HG02885 (cell line): ENCODE measurements at regions not wholly inside any gene's neighbourhood (a gene's known extent, or its start where the extent isn't known, plus 50 kb on each side); places are given as distances from the start of the nearest gene placed in this dataset.
"Not testable (repeated sequence)": the region's sequence is repeated elsewhere in the genome, so short reads cannot be mapped to it uniquely, and the experiment has no call there.

Experiments used
- ATAC-seq: cut with Tn5 transposase; IDR thresholded peaks from one replicate; pipeline ENCODE4 v1.9.1; 2021; ENCODE audit warnings: mild to moderate bottlenecking; ENCODE audit not compliant: unreplicated experiment, poor library complexity

- ATAC-seq, result no peak
Observed at GRCh38 chr4:178105242-178105641, 663.0 kb upstream of the AGA start.

DNA sequence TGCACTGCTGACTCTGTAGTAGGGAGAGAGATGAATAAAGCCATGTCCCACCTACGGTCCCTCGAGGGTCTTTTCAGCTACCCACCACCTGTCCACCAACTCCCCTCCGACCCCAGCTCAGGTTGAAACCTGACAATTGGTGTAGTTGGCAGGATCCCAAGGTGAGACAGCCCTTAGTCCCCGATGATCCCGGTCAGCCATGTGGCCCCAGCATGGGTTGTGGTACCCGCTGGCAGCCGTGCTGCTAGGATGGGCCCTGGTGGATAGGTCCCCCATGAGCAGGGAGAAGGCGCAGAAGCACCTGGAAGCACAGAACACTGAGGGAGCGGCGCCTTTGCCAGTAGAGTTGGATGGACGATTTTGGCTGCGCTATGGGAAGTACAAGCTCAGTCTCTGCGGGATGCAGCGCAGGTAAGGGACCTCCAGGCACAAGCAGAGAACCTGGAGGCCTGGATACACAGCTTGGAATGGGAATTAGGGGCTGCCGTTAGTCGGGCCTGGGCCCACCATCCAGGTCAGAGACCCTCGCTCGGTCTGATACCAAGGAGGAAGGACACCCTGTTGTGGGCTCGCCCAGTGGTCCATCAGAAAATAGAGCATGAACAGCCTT lies 694.6 kb upstream of the AGA start:
- no peak for ATAC-seq

GRCh38 chr4:178137732-178138471 lies 695.7 kb upstream of the AGA start:
- no peak for ATAC-seq

DNA sequence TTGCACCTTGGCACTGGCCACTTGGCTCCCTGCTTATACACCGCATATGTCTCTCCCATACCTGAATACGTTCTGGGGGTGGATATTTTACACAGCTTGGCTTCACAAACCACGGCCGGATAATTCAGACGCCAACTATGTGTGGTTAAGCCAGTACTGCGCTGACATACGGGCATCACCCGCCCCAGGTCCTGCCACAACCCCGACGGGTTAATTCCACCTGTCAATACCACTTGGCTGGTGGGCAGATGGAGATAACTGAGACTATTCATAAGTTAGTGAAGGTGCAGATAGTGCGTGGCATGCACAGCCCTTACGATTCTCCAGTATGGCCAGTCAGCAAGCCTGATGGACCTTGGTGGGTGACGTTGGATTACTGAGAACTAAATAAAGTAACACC lies 696.3 kb upstream of the AGA start:
- ATAC-seq, result no peak

- no peak for ATAC-seq
Observed at GRCh38 chr4:178140326-178140915, 698.2 kb upstream of the AGA start.

DNA sequence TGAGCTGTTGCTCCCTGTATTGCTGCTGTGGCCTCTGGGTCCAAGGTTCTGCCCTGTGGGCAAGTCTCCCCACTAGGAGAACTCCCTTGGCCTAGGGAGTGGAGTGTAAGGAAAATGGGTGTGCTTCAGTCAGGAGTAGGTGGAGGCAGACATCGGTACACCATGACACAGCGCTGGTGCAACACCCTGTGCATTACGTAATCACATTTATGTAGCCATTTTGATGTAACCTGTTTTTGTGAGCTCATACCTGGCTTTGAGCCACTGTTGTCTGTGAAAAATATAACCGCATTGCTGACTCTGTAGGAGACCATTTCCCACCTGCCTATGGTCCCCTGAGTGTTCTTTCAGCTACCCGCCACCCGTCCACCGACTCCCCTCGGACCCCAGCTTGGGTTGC lies 700.5 kb upstream of the AGA start:
- no peak for ATAC-seq

GRCh38 chr4:178148106-178148505 lies 705.9 kb upstream of the AGA start:
- ATAC-seq, result no peak

- no peak for ATAC-seq
Observed at GRCh38 chr4:178165251-178165950, 723.2 kb upstream of the AGA start.

DNA sequence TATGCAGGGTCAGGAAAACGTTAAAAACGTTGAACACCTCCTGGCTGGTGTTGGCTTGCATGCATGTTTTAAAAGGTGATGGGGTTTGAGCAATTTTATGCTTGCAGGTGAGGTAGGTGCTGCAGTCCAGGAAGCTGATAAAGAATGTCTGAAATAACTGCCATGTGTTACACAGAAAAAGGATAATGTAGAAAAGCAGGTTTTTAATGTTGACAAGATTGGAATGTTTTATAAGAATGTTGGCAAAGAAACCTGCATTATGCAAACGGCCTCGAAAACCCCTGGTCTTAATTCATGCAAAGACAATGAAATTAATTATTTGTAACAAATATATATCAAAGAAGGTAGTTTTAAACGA lies 723.7 kb upstream of the AGA start:
- ATAC-seq, result no peak

- ATAC-seq, result no peak
Observed at GRCh38 chr4:178173771-178174170, 731.5 kb upstream of the AGA start.

- ATAC-seq, result no peak
Observed at GRCh38 chr4:178174756-178175155, 732.5 kb upstream of the AGA start.

DNA sequence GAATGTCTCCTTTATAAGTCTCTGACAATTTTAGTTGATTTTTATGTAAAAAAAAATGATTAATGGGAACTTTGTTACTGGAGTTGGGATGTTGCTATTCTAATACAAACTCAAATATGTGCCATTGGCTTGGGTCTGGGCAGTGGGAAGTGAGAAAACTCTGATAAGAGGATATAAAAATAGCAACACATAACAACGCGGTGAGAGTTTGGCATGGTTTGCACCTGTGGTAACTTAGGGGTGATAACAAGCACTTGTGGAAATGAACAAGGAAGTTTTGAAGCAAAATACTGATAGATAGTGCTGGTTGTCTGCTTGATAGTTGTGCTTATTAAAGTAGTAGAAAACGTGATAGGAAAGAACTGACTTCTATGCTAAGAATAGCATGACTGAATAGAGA lies 743.3 kb upstream of the AGA start:
- ATAC-seq, result no peak

DNA sequence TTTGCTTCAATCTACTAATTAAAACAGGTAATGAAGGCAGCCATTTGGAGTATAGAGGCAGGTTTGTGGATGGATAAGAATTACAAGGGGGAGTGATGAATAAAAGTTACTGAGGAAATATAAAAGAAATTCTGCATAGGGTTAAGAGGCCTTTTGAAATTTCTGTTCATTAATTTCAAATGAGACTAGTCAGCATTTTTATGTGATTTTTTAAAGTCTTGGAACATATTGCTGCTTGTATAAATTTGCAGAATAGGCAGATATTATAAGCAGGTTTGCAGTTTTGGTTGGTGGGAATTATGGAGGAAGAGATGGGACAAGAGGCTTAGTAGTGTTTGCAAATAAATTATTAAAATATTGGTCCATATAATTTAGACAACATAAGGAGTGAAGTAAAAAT lies 750.4 kb upstream of the AGA start:
- ATAC-seq, result no peak

DNA sequence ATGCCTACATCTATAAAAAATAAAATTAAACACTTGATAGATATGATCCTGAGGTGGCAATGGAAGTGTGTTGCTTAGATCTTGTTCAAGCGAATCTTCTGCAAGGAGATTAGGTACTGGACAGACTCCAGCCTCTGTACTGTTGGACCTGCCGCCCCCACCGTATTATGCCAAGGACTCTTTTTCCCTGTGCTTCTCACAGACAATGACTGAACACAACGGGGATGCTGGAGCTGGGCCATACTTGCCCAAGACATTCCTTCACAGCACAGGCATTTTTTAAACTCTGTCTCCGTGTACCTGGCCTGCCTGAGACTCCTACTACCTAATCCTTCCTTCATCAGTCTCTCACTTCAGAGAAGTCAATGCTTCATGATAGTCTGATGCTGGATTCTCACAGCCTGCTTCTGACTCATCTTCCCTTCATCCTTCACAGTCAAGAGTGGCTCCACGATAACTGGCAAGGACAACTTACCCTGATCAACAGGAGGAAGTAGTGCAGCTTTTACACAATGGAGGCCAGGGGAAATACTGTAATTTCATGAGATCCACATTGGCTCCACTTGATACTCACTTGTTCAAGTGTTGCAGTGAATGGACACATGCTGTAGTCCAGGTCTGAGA lies 754.6 kb upstream of the AGA start:
- ATAC-seq, result no peak

DNA sequence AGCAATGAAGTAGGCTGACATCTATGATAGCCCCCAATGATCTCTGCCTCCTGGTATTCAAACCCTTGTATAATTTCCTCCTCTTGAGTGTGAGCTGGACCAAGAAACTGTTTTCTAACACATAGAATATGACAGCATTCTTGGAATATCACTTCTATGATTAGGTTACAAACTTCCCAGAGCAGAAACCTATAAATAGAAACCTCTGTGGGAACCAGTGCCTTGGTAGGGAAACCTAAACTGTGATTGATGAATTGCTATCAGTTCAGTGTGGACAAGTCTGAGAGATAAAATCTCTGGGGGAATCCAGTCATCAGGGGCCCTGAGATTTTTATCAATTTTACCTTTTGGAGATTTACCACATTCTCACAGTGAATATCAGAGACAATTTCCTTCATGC lies 756.5 kb upstream of the AGA start:
- ATAC-seq, result no peak

DNA sequence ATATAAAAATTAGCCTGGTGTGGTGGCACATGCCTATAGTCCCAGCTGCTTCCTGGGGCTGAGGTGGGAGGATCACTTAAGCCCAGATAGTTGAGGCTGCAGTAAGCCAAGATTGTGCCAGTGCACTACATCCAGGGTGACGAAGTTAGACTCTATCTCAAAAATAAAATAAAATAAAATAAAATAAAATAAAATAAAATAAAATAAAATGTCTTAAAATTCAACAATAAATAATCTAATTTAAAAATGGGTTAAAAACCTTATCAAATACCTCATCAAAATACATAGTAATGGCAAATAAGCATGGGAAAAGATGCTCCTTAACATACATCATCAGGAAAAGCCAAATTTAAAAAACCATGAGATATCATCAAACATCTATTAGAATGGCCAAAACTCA lies 760.2 kb upstream of the AGA start:
- no peak for ATAC-seq

DNA sequence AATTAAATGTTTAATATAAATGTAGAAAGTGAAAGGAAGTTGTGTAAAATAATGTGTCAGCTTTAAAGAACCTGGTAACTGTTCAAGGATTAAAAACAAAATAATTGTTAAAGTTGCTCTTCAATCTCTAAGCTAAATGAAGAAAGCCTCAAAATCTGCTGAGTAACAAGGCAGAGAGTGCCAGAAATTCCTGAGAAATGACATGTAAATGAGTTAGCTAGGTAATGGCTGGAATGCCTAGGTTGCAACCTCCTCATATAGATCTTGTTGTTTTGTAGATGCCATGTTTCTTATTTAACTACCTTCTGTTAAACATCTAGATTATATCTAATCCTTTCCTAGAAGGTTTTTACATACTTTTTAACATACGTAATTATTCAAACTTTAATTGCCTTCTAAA lies 763.6 kb upstream of the AGA start:
- ATAC-seq, result no peak

- ATAC-seq, result no peak
Observed at GRCh38 chr4:178215309-178215708, 773.1 kb upstream of the AGA start.

GRCh38 chr4:178215763-178216162 lies 773.5 kb upstream of the AGA start:
- no peak for ATAC-seq

DNA sequence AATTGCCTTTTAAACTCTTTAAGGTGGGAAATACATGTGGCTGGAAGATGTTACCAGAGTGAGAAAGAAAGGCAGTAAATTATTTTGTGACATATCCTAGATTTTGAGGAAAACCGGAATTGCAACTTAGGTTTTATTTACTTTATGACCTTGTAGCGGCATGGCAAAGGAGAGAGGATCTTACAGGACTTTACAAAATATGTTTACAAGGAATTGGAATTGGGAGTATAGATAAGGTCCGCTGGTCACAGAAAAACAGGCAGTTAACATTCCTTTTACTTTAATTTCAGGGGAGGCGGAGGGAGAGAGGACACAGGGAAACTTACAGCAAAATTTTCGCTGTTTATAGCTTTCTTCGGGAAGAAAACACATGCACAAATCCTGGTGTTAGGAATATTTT lies 784.2 kb upstream of the AGA start:
- ATAC-seq, result not testable (repeated sequence)

DNA sequence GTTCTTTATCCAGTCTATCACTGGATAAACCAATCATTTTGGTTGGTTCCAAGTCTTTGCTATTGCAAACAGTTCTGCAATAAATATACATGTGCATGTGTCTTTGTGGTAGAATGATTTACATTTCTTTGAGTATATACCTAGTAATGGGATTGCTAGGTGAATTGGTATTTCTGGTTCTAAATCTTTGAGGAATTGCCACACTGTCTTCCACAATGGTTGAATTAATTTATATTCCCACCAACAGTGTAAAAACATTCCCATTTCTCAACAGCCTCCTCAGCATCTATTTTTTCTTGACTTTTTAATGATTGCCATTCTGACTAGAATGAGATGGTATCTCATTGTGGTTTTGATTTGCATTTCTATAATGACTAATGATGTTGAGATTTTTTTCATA lies 791.7 kb upstream of the AGA start:
- no peak for ATAC-seq
